ENCODE measurements at regions not wholly inside any gene's neighbourhood (a gene's known extent, or its start where the extent isn't known, plus 50 kb on each side); places are given as distances from the start of the nearest gene placed in this dataset.

DNA sequence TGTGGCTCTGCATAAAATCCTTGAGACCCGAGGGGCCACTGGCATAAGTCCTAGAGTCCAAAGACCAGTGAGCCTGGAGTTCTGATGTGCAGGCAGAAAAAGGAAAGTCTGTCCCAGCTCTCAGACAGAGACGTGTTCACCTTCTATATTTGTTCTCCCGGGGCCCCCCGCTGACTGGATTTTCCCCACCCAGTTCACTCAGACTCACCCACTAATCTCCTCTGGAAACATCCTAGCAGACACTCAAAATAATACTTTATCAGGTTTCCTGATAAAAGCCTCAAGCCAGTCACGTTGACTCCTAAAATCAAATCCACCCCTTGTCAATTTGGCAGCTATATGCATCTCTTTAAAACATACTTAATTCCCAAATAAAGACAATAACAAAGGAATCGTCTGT lies 1084.2 kb upstream of the NCAM2 start:
- CTCF ChIA-PET (ENCODE audit: unreplicated experiment): no interaction called here
- intact Hi-C loops (cut with micrococcal nuclease; ENCODE audit: unreplicated experiment): no loop called here
- Histone ChIP-seq H3K4me1 (ENCODE audit: insufficient read depth, low read length, poor library complexity, severe bottlenecking) (no peaks in the 10 kb centered on the region), H3K9me2 (ENCODE audit: insufficient read depth, low read length) (no peaks in the 10 kb centered on the region), H3K4me2 (ENCODE audit: low read length) (no peak overlapping the region), H3K79me2 (ENCODE audit: insufficient read depth, low read depth, low read length) (no peaks in the 10 kb centered on the region), H4K20me1 (ENCODE audit: insufficient read depth, low read length) (no peaks in the 10 kb centered on the region), H3K27ac (ENCODE audit: low read depth, low read length, poor library complexity, severe bottlenecking) (no peak overlapping the region), H3K9me3 (ENCODE audit: low read length) (peaks cover 38% of the 10 kb centered on the region; the same call in 1 of the 2 replicates), H3K4me3 (ENCODE audit: low read depth, low read length, poor library complexity, severe bottlenecking) (no peak overlapping the region), H3K36me3 (ENCODE audit: insufficient read depth, low read length) (no peaks in the 10 kb centered on the region), H2AFZ (ENCODE audit: low read length) (no peak overlapping the region)
- DNase-seq (ENCODE audit: low spot score): no peak
- no TSS peak for BruUV-seq (replicated peaks)
- TF ChIP-seq, protein P1, sequence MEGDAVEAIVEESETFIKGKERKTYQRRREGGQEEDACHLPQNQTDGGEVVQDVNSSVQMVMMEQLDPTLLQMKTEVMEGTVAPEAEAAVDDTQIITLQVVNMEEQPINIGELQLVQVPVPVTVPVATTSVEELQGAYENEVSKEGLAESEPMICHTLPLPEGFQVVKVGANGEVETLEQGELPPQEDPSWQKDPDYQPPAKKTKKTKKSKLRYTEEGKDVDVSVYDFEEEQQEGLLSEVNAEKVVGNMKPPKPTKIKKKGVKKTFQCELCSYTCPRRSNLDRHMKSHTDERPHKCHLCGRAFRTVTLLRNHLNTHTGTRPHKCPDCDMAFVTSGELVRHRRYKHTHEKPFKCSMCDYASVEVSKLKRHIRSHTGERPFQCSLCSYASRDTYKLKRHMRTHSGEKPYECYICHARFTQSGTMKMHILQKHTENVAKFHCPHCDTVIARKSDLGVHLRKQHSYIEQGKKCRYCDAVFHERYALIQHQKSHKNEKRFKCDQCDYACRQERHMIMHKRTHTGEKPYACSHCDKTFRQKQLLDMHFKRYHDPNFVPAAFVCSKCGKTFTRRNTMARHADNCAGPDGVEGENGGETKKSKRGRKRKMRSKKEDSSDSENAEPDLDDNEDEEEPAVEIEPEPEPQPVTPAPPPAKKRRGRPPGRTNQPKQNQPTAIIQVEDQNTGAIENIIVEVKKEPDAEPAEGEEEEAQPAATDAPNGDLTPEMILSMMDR (conservative IDR thresholded peaks at IDR 0.05; ENCODE audit: low read length): no peak
- TF ChIP-seq EZH2phosphoT487 (IDR thresholded peaks at IDR 0.05; ENCODE audit: borderline replicate concordance, low read depth, low read length): no peak
- POLR2A ChIA-PET: no interaction called here

DNA sequence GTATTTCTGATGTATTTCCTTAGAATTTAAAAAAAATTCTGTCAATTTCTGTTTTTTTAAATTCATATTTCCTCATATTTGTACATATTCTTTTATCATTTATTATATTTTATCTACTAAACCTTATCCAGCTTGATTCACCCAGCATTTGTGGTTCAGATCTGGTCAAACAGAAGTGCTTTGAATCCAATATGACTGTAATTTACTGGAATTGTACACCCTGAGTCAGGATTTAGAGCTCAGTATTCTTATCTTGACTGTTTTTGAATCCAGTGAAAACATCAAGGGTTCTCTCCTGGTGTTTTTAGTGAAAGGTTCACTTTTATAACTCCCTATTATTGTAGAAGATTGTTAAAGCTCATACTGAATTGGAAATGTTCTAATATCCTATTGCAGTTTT lies 1077.0 kb upstream of the NCAM2 start:
- peaks cover 30% of the 10 kb centered on the region; the same call in 1 of the 2 replicates for H3K9me3 ChIP-seq (ENCODE audit: low read length)
- H3K4me2 ChIP-seq (ENCODE audit: low read length): no peak overlapping the region
- POLR2A ChIA-PET: no interaction called here
- H3K27ac ChIP-seq (ENCODE audit: low read depth, low read length, poor library complexity, severe bottlenecking): no peak overlapping the region
- H3K4me3 ChIP-seq (ENCODE audit: low read depth, low read length, poor library complexity, severe bottlenecking): no peak overlapping the region
- intact Hi-C loops (cut with micrococcal nuclease; ENCODE audit: unreplicated experiment): no loop called here
- no peak overlapping the region for H2AFZ ChIP-seq (ENCODE audit: low read length)
- CTCF ChIA-PET (ENCODE audit: unreplicated experiment): no interaction called here
- H3K4me1 ChIP-seq (ENCODE audit: insufficient read depth, low read length, poor library complexity, severe bottlenecking): no peaks in the 10 kb centered on the region
- TF ChIP-seq EZH2phosphoT487 (IDR thresholded peaks at IDR 0.05; ENCODE audit: borderline replicate concordance, low read depth, low read length): no peak
- TF ChIP-seq, protein P1 (conservative IDR thresholded peaks at IDR 0.05; ENCODE audit: low read length): no peak
- H4K20me1 ChIP-seq (ENCODE audit: insufficient read depth, low read length): no peaks in the 10 kb centered on the region
- no peaks in the 10 kb centered on the region for H3K9me2 ChIP-seq (ENCODE audit: insufficient read depth, low read length)
- no TSS peak for BruUV-seq (replicated peaks)
- DNase-seq (ENCODE audit: low spot score): no peak
- H3K79me2 ChIP-seq (ENCODE audit: insufficient read depth, low read depth, low read length): no peaks in the 10 kb centered on the region
- no peaks in the 10 kb centered on the region for H3K36me3 ChIP-seq (ENCODE audit: insufficient read depth, low read length)

DNA sequence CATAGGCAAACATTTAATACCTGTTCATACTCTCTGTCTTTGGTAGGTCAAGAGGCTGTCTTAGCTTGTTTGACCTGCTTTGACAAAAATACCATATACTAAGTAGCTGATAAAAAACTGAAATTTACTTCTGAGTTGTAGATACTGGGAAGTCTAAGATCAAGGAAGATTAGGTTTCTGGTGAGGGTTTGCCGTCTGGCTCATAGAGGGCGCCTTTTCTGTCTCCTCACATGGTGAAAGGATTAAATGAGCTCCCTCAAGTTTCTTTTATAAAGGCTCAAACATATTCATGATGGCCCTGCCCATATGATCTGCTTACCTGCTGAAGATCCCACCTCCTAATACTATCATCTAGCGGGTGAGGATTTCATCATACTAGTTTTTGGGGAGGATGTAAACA lies 1076.1 kb upstream of the NCAM2 start:
- ChIA-PET CTCF (ENCODE audit: unreplicated experiment) (no interaction called here), POLR2A (no interaction called here)
- no peaks in the 10 kb centered on the region for H4K20me1 ChIP-seq (ENCODE audit: insufficient read depth, low read length)
- H2AFZ ChIP-seq (ENCODE audit: low read length): no peak overlapping the region
- H3K27ac ChIP-seq (ENCODE audit: low read depth, low read length, poor library complexity, severe bottlenecking): no peak overlapping the region
- BruUV-seq (replicated peaks): no TSS peak
- no peaks in the 10 kb centered on the region for H3K79me2 ChIP-seq (ENCODE audit: insufficient read depth, low read depth, low read length)
- no peaks in the 10 kb centered on the region for H3K9me2 ChIP-seq (ENCODE audit: insufficient read depth, low read length)
- no peaks in the 10 kb centered on the region for H3K4me1 ChIP-seq (ENCODE audit: insufficient read depth, low read length, poor library complexity, severe bottlenecking)
- no peaks in the 10 kb centered on the region for H3K36me3 ChIP-seq (ENCODE audit: insufficient read depth, low read length)
- TF ChIP-seq EZH2phosphoT487 (IDR thresholded peaks at IDR 0.05; ENCODE audit: borderline replicate concordance, low read depth, low read length): no peak
- intact Hi-C loops (cut with micrococcal nuclease; ENCODE audit: unreplicated experiment): no loop called here
- H3K4me3 ChIP-seq (ENCODE audit: low read depth, low read length, poor library complexity, severe bottlenecking): no peak overlapping the region
- peaks cover 35% of the 10 kb centered on the region; the same call in 1 of the 2 replicates for H3K9me3 ChIP-seq (ENCODE audit: low read length)
- no peak for DNase-seq (ENCODE audit: low spot score)
- H3K4me2 ChIP-seq (ENCODE audit: low read length): no peak overlapping the region

Data from OCI-LY7 (cell line).